ENCODE measurements at regions not wholly inside any gene's neighbourhood (a gene's known extent, or its start where the extent isn't known, plus 50 kb on each side); places are given as distances from the start of the nearest gene placed in this dataset.

GRCh38 chr19:29113838-29114237 lies 99.1 kb downstream of the UQCRFS1 start:
- TF ChIP-seq MAX (IDR thresholded peaks at IDR 0.05) (no peak), TEAD4 (IDR thresholded peaks at IDR 0.05) (no peak), EGR1 (IDR thresholded peaks at IDR 0.05) (no peak), NFIC (IDR thresholded peaks at IDR 0.05) (no peak)

- TF ChIP-seq CREB1 (IDR thresholded peaks at IDR 0.05; ENCODE audit: low read depth): no peak
- no peak for TF ChIP-seq NFIC (IDR thresholded peaks at IDR 0.05)
Observed at GRCh38 chr19:29111576-29111975, 101.4 kb downstream of the UQCRFS1 start.

- TF ChIP-seq RAD21 (IDR thresholded peaks at IDR 0.05; ENCODE audit: low read depth) (no peak), NFIC (IDR thresholded peaks at IDR 0.05) (no peak), CREB1 (IDR thresholded peaks at IDR 0.05; ENCODE audit: low read depth) (no peak), ZBTB7A (IDR thresholded peaks at IDR 0.05; ENCODE audit: low read depth) (no peak), EGR1 (IDR thresholded peaks at IDR 0.05) (no peak), TCF12 (IDR thresholded peaks at IDR 0.05; ENCODE audit: low read depth) (no peak), CEBPB (IDR thresholded peaks at IDR 0.05) (no peak), FOXM1 (IDR thresholded peaks at IDR 0.05; ENCODE audit: borderline replicate concordance, low read depth) (no peak), TAF1 (IDR thresholded peaks at IDR 0.05; ENCODE audit: low read depth) (no peak), MAX (IDR thresholded peaks at IDR 0.05) (no peak), USF1 (IDR thresholded peaks at IDR 0.05) (no peak), EP300 (IDR thresholded peaks at IDR 0.05; ENCODE audit: borderline replicate concordance) (no peak), YY1 (IDR thresholded peaks at IDR 0.05; ENCODE audit: low read depth) (no peak)
- TF ChIP-seq, protein P1, sequence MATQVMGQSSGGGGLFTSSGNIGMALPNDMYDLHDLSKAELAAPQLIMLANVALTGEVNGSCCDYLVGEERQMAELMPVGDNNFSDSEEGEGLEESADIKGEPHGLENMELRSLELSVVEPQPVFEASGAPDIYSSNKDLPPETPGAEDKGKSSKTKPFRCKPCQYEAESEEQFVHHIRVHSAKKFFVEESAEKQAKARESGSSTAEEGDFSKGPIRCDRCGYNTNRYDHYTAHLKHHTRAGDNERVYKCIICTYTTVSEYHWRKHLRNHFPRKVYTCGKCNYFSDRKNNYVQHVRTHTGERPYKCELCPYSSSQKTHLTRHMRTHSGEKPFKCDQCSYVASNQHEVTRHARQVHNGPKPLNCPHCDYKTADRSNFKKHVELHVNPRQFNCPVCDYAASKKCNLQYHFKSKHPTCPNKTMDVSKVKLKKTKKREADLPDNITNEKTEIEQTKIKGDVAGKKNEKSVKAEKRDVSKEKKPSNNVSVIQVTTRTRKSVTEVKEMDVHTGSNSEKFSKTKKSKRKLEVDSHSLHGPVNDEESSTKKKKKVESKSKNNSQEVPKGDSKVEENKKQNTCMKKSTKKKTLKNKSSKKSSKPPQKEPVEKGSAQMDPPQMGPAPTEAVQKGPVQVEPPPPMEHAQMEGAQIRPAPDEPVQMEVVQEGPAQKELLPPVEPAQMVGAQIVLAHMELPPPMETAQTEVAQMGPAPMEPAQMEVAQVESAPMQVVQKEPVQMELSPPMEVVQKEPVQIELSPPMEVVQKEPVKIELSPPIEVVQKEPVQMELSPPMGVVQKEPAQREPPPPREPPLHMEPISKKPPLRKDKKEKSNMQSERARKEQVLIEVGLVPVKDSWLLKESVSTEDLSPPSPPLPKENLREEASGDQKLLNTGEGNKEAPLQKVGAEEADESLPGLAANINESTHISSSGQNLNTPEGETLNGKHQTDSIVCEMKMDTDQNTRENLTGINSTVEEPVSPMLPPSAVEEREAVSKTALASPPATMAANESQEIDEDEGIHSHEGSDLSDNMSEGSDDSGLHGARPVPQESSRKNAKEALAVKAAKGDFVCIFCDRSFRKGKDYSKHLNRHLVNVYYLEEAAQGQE (IDR thresholded peaks at IDR 0.05; ENCODE audit: low read depth): no peak
Observed at GRCh38 chr19:29107831-29108230, 105.1 kb downstream of the UQCRFS1 start.

- no peak for TF ChIP-seq MAX (IDR thresholded peaks at IDR 0.05)
- no peak for TF ChIP-seq EP300 (IDR thresholded peaks at IDR 0.05; ENCODE audit: borderline replicate concordance)
- TF ChIP-seq NFIC (IDR thresholded peaks at IDR 0.05): no peak
- no peak for TF ChIP-seq ZBTB7A (IDR thresholded peaks at IDR 0.05; ENCODE audit: low read depth)
- TF ChIP-seq CREB1 (IDR thresholded peaks at IDR 0.05; ENCODE audit: low read depth): no peak
- TF ChIP-seq RAD21 (IDR thresholded peaks at IDR 0.05; ENCODE audit: low read depth): no peak
- no peak for TF ChIP-seq TEAD4 (IDR thresholded peaks at IDR 0.05)
- no peak for TF ChIP-seq FOXM1 (IDR thresholded peaks at IDR 0.05; ENCODE audit: borderline replicate concordance, low read depth)
- TF ChIP-seq TAF1 (IDR thresholded peaks at IDR 0.05; ENCODE audit: low read depth): no peak
- no peak for TF ChIP-seq EGR1 (IDR thresholded peaks at IDR 0.05)
Observed at GRCh38 chr19:29106346-29106885, 106.5 kb downstream of the UQCRFS1 start.

- TF ChIP-seq RAD21 (IDR thresholded peaks at IDR 0.05; ENCODE audit: low read depth): no peak
- TF ChIP-seq, protein P1 (IDR thresholded peaks at IDR 0.05; ENCODE audit: low read depth): no peak
- no peak for TF ChIP-seq CEBPB (IDR thresholded peaks at IDR 0.05)
- TF ChIP-seq TAF1 (IDR thresholded peaks at IDR 0.05; ENCODE audit: low read depth): no peak
Observed at GRCh38 chr19:29105629-29106292, 107.2 kb downstream of the UQCRFS1 start.

DNA sequence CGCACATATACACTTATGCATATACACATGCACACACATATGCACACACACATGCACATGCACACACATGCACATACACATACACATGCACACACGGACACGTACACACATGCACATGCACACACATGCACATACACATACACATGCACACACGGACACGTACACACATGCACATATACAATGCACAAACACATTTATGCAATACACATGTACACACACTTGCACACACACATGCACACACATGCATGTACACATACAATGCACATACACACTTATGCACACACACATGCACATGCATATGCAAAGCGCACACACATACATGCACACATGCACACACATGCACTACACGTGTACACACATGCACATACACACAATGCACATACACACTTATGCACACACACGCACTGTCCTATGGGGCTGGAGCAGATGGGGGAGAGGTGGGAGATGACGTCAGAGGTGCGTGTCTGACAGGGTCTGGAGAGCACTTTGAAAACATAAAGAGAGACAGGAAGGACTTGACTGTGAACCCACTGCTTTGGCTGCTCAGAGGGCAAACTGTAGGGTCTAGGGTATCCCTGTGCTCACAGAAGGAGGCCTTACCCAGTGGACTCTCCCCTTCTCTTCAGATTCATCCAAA lies 108.2 kb downstream of the UQCRFS1 start:
- TF ChIP-seq EP300 (IDR thresholded peaks at IDR 0.05; ENCODE audit: borderline replicate concordance): no peak
- no peak for TF ChIP-seq RAD21 (IDR thresholded peaks at IDR 0.05; ENCODE audit: low read depth)
- TF ChIP-seq YY1 (IDR thresholded peaks at IDR 0.05; ENCODE audit: low read depth): no peak
- no peak for TF ChIP-seq TCF12 (IDR thresholded peaks at IDR 0.05; ENCODE audit: low read depth)

All from Ishikawa (cell line).